ENCODE measurements at regions not wholly inside any gene's neighbourhood (a gene's known extent, or its start where the extent isn't known, plus 50 kb on each side); places are given as distances from the start of the nearest gene placed in this dataset.
A peak's percentile ranks its signal among the peaks of the same experiment; 100 is the strongest.

DNA sequence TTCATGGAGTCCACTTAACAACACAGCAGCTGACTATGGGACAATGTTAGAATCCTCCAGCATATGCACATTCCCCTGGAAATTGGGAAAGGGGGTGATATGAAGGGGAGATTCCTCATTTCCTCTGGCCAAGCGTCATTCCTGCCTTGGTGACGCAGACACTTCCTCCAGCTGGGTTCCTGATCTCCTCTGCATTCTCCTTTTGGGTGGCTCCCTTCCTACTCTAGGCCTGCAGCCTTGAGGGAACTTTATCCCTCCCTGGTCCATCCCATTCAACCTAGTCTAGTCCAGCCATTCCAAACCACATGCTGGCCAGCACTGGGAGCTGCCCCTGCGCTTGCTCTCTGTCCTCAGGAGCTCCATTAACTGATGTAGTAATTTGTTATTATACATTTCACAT lies 216.8 kb downstream of the VAPA start:
- WGBS, 2 donors, result 67 to 69% methylated on average over 3 of the region's 3 CpGs
- peaks cover 0 to 21% (median 14%) of the 10 kb centered on the region in 5 donors for H3K4me1 ChIP-seq (ENCODE audit: control insufficient read depth in 5 of 5, insufficient read depth in 5 of 5, low read length in 5 of 5)

DNA sequence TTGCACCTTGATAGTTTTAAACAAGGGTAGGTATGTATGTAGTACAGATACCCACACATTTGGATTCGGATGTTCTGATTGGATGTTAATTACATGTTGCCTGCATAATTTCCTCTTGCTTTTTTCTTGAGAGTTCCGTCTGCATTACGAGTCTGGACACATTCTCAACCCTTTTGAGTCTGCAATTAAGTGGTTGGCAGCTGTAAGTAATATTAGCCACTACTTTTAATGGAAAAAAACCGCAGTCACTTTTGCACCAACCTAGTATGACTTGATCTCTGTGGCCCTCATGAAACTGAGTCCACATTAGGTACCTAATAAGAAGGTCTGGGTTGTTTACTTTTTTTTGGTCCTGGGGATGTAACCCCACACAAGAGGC lies 217.3 kb downstream of the VAPA start:
- Histone ChIP-seq H3K4me1 (ENCODE audit: control insufficient read depth in 5 of 5, insufficient read depth in 5 of 5, low read length in 5 of 5) (peaks cover 0 to 21% (median 14%) of the 10 kb centered on the region in 5 donors), H3K9me3 (ENCODE audit: control insufficient read depth in 4 of 4, insufficient read depth in 3 of 4, low read length in 3 of 4) (peaks cover 0 to 2% (median 0%) of the 10 kb centered on the region in 4 donors), H3K4me3 (no peak overlapping the region), H3K27ac (ENCODE audit: low read depth in 1 of 2, low read length in 1 of 2) (no peak overlapping the region), H3K27me3 (ENCODE audit: control insufficient read depth in 3 of 3, insufficient read depth in 3 of 3, low read length in 2 of 3) (no peaks in the 10 kb centered on the region), H3K9ac (ENCODE audit: insufficient read depth in 1 of 2, low read length in 2 of 2) (no peak overlapping the region), H3K36me3 (ENCODE audit: control insufficient read depth in 4 of 4, insufficient read depth in 4 of 4, low read length in 4 of 4) (no peaks in the 10 kb centered on the region)
- ATAC-seq (ENCODE audit: insufficient read depth, low FRiP score) (no peak), DNase-seq (peak in 2 of 3 donors; percentile 57 to 59)
- 78 to 83% methylated on average over 4 of the region's 4 CpGs for WGBS, 2 donors
- TF ChIP-seq, protein P1, sequence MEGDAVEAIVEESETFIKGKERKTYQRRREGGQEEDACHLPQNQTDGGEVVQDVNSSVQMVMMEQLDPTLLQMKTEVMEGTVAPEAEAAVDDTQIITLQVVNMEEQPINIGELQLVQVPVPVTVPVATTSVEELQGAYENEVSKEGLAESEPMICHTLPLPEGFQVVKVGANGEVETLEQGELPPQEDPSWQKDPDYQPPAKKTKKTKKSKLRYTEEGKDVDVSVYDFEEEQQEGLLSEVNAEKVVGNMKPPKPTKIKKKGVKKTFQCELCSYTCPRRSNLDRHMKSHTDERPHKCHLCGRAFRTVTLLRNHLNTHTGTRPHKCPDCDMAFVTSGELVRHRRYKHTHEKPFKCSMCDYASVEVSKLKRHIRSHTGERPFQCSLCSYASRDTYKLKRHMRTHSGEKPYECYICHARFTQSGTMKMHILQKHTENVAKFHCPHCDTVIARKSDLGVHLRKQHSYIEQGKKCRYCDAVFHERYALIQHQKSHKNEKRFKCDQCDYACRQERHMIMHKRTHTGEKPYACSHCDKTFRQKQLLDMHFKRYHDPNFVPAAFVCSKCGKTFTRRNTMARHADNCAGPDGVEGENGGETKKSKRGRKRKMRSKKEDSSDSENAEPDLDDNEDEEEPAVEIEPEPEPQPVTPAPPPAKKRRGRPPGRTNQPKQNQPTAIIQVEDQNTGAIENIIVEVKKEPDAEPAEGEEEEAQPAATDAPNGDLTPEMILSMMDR (IDR thresholded peaks at IDR 0.05; ENCODE audit: control extremely low read depth, extremely low read depth), result no peak

More for the DNA sequence above, 216.8 kb downstream of the VAPA start:
- H3K4me3 ChIP-seq, result no peak overlapping the region
- no peak overlapping the region for H3K9ac ChIP-seq (ENCODE audit: insufficient read depth in 1 of 2, low read length in 2 of 2)
- no peak for ATAC-seq (ENCODE audit: insufficient read depth, low FRiP score)
- no peaks in the 10 kb centered on the region for H3K27me3 ChIP-seq (ENCODE audit: control insufficient read depth in 3 of 3, insufficient read depth in 3 of 3, low read length in 2 of 3)
- H3K36me3 ChIP-seq (ENCODE audit: control insufficient read depth in 4 of 4, insufficient read depth in 4 of 4, low read length in 4 of 4), result no peaks in the 10 kb centered on the region
- no peak overlapping the region for H3K27ac ChIP-seq (ENCODE audit: low read depth in 1 of 2, low read length in 1 of 2)
- no peak for DNase-seq
- peaks cover 0 to 2% (median 0%) of the 10 kb centered on the region in 4 donors for H3K9me3 ChIP-seq (ENCODE audit: control insufficient read depth in 4 of 4, insufficient read depth in 3 of 4, low read length in 3 of 4)
- TF ChIP-seq, protein P1 (IDR thresholded peaks at IDR 0.05; ENCODE audit: control extremely low read depth, extremely low read depth), result no peak

DNA sequence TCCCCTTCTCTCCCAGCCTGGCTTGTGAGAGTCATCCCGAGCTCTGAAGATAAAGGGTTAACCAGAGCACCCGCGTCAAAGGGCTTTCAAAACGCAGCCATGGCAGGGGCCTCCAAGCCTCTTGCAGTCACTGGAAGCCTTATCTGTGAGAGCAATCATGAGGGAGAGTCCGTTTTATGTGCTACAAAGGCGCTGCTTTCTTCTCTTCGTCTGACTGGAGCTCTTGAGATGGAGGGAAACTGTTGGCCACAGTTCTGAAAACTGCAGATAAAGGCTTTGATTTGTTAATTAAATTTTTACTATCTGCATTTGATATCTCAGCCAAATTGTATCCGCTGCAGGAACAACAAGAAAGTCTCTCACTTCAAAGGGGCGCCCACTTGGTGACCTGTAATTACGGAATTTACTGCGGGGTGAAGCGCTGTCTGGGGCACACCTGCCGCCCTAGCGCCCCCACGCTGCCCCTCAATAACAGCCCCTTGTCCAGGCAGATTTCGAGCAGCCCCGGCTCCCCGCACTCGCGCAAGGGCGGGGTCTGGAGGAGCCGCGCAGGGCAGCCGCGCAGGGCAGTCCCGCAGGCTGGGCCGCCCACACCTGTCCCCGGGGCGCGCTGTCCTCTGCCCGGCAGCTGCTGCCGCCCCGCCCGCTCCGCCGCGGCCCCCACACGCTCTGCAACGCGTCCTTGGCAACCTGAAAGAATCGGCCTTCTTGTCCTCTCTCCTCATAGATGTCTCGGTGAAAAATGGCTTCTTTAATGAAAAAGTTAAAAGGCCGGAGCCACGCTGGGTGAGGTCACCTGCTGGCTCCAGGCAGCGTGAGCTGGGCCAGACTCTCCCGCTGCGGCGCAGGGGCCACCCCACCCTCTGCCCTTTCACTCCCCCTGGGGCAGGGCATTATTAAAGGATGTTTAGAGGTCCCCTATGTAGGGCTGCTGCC lies 217.9 kb downstream of the VAPA start:
- Histone ChIP-seq H3K9ac (ENCODE audit: insufficient read depth in 1 of 2, low read length in 2 of 2) (no peak overlapping the region), H3K36me3 (ENCODE audit: control insufficient read depth in 4 of 4, insufficient read depth in 4 of 4, low read length in 4 of 4) (no peaks in the 10 kb centered on the region), H3K27me3 (ENCODE audit: control insufficient read depth in 3 of 3, insufficient read depth in 3 of 3, low read length in 2 of 3) (no peaks in the 10 kb centered on the region), H3K9me3 (ENCODE audit: control insufficient read depth in 4 of 4, insufficient read depth in 3 of 4, low read length in 3 of 4) (peaks cover 0 to 2% (median 0%) of the 10 kb centered on the region in 4 donors), H3K27ac (ENCODE audit: low read depth in 1 of 2, low read length in 1 of 2) (no peak overlapping the region), H3K4me1 (ENCODE audit: control insufficient read depth in 5 of 5, insufficient read depth in 5 of 5, low read length in 5 of 5) (peaks cover 0 to 21% (median 14%) of the 10 kb centered on the region in 5 donors), H3K4me3 (peak overlapping the region; percentile 1)
- TF ChIP-seq, protein P1 (IDR thresholded peaks at IDR 0.05; ENCODE audit: control extremely low read depth, extremely low read depth), result no peak
- 9 to 15% methylated on average over 46 to 48 of the region's 48 CpGs for WGBS, 2 donors
- DNase-seq, result peak; percentile 63 to 84 (median 76)
- peak; percentile 47 for ATAC-seq (ENCODE audit: insufficient read depth, low FRiP score)
